HepG2 (cell line): ENCODE measurements at regions not wholly inside any gene's neighbourhood (a gene's known extent, or its start where the extent isn't known, plus 50 kb on each side); places are given as distances from the start of the nearest gene placed in this dataset.
A peak's percentile ranks its signal among the peaks of the same experiment; 100 is the strongest.

Source experiments
- ATAC-seq: fragments of 200-7000 bp; cut with Tn5 transposase; 3 replicates; pipeline ENCODE4 v1.9.1; 2020; ENCODE audit warnings: mild to moderate bottlenecking, moderate library complexity
- BruUV-seq: library from RNA; stranded (reverse); fragments of 400-500 nt; replicated peaks from 2 replicates; lab custom pipeline; 2021; lab: Mats Ljungman, UMichigan
- CTCF ChIA-PET: fragments of 300-600 bp; formaldehyde crosslinking; extraction: SDS; loops from one replicate; lab custom pipeline; 2021; ENCODE audit warnings: low total read pairs, inconsistent platforms, low intra/inter-chr PET ratio; lab: Yijun Ruan, JAX
- POLR2A ChIA-PET: fragments of 350-600 bp; sonication (Branson Sonifier 250); formaldehyde crosslinking; loops from one replicate; lab custom pipeline; 2020; ENCODE audit warnings: antibody characterized with exemption, inconsistent platforms; lab: Yijun Ruan, JAX
- DNase-seq: peaks from one replicate; pipeline ENCODE4 v3.0.0-alpha.2; 2015; ENCODE audit warnings: low spot score
- FAIRE-seq: peaks from 3 replicates; lab custom pipeline; 2011; peaks lifted over from hg19 to GRCh38; lab: Jason Lieb, UNC
- H2AFZ ChIP-seq: one replicate; pipeline ENCODE4 v1.6.1; 2011; ENCODE audit warnings: low read length, inconsistent platforms
- H3K27ac ChIP-seq: fragments of 300-600 bp; 3 replicates; pipeline ENCODE4 v1.8.0; 2011; ENCODE audit warnings: mixed run types, mild to moderate bottlenecking, mixed read lengths, low read length, inconsistent platforms; ENCODE audit not compliant: insufficient read depth; ENCODE audit errors: extremely low read length
- H3K27me3 ChIP-seq, 2 experiments: fragments of 200-600 bp in 1 of 2; 2 replicates in 1 of 2; 3 replicates in 1 of 2; pipeline versions ENCODE4 v1.6.0 to v1.8.0; 2011; ENCODE audit warnings: low read length in 2 of 2, mild to moderate bottlenecking in 2 of 2, moderate library complexity in 2 of 2, inconsistent platforms in 1 of 2; ENCODE audit not compliant: insufficient read depth in 2 of 2, control insufficient read depth in 1 of 2
- H3K36me3 ChIP-seq, 2 experiments: fragments of 200-600 bp in 1 of 2; replicated peaks in 1 of 2; 2 replicates in 1 of 2; 3 replicates in 1 of 2; pipeline versions ENCODE4 v1.5.1 to v1.8.0; 2011; ENCODE audit warnings: low read length in 2 of 2, inconsistent platforms in 1 of 2; ENCODE audit not compliant: insufficient read depth in 2 of 2, control insufficient read depth in 1 of 2
- H3K4me1 ChIP-seq: 2 replicates; pipeline ENCODE4 v1.5.1; 2012; ENCODE audit warnings: low read length, inconsistent platforms; ENCODE audit not compliant: insufficient read depth
- H3K4me2 ChIP-seq: 2 replicates; pipeline ENCODE4 v1.6.0; 2011; ENCODE audit warnings: low read depth, low read length, inconsistent platforms
- H3K4me3 ChIP-seq, 3 experiments: fragments of 200-600 bp in 1 of 3; sonication (generic), shearing (Covaris generic) in 1 of 3; replicated peaks in 1 of 3; 2 replicates each; pipeline ENCODE4 v1.5.1; 2011 to 2016; ENCODE audit warnings: low read length in 3 of 3, inconsistent platforms in 2 of 3, low read depth in 2 of 3, mild to moderate bottlenecking in 2 of 3, control low read depth in 1 of 3, mixed read lengths in 1 of 3; ENCODE audit not compliant: insufficient read depth in 1 of 3
- H3K79me2 ChIP-seq: one replicate; pipeline ENCODE4 v1.6.1; 2011; ENCODE audit warnings: low read length, inconsistent platforms; ENCODE audit not compliant: insufficient read depth
- H3K9ac ChIP-seq: 2 replicates; pipeline ENCODE4 v1.6.0; 2011; ENCODE audit warnings: mild to moderate bottlenecking, low read depth, low read length, inconsistent platforms; ENCODE audit not compliant: insufficient read depth
- H3K9me3 ChIP-seq: 2 replicates; pipeline ENCODE4 v1.5.1; 2012; ENCODE audit warnings: mild to moderate bottlenecking, low read length
- H4K20me1 ChIP-seq: 2 replicates; pipeline ENCODE4 v1.6.0; 2011; ENCODE audit warnings: inconsistent platforms, mild to moderate bottlenecking, low read length, moderate library complexity; ENCODE audit not compliant: insufficient read depth
- AKAP8 ChIP-seq: sonication (generic); formaldehyde crosslinking; IDR thresholded peaks from 2 replicates; pipeline ENCODE4 v1.5.1; 2020; ENCODE audit warnings: mild to moderate bottlenecking, missing genetic modification reagents
- CTCF ChIP-seq: sonication (generic); formaldehyde crosslinking; IDR thresholded peaks from 2 replicates; pipeline ENCODE4 v1.5.0; 2020; ENCODE audit warnings: mild to moderate bottlenecking, missing genetic modification reagents, moderate library complexity
- FOXK2 ChIP-seq: fragments of 450-650 bp; IDR thresholded peaks from 2 replicates; pipeline ENCODE4 v1.6.1; 2016
- GATAD2A ChIP-seq: IDR thresholded peaks from 2 replicates; pipeline ENCODE4 v1.6.1; 2016
- GLMP ChIP-seq: sonication (generic); formaldehyde crosslinking; IDR thresholded peaks from 2 replicates; pipeline ENCODE4 v1.9.0; 2021; ENCODE audit warnings: missing genetic modification reagents, mild to moderate bottlenecking, borderline replicate concordance
- RAD21 ChIP-seq: fragments of 450-650 bp; formaldehyde crosslinking; IDR thresholded peaks from 2 replicates; pipeline ENCODE4 v1.5.0; 2020; ENCODE audit warnings: mild to moderate bottlenecking
- SMC3 ChIP-seq: IDR thresholded peaks from 2 replicates; pipeline ENCODE4 v1.6.1; 2011; ENCODE audit warnings: low read length, improper control_type of control experiment
- STAG1 ChIP-seq: sonication (generic); formaldehyde crosslinking; IDR thresholded peaks from 2 replicates; pipeline ENCODE4 v1.4.0; 2020; ENCODE audit warnings: missing genetic modification reagents
- TERF1 ChIP-seq: sonication (generic); formaldehyde crosslinking; IDR thresholded peaks from 2 replicates; pipeline ENCODE4 v1.8.0; 2022; ENCODE audit warnings: mild to moderate bottlenecking, missing genetic modification reagents, moderate library complexity
- THAP11 ChIP-seq: IDR thresholded peaks from 2 replicates; pipeline ENCODE4 v1.6.1; 2016; ENCODE audit warnings: missing biosample characterization, missing genetic modification reagents
- THAP7 ChIP-seq: sonication (generic); formaldehyde crosslinking; IDR thresholded peaks from 2 replicates; pipeline ENCODE4 v1.8.1; 2023; ENCODE audit warnings: mild to moderate bottlenecking, missing genetic modification reagents
- ZNF816 ChIP-seq: sonication (generic); formaldehyde crosslinking; IDR thresholded peaks from 2 replicates; pipeline ENCODE4 v1.8.0; 2022; ENCODE audit warnings: missing genetic modification reagents, mild to moderate bottlenecking, borderline replicate concordance
- ZNF879 ChIP-seq: sonication (generic); formaldehyde crosslinking; IDR thresholded peaks from 2 replicates; pipeline ENCODE4 v1.8.1; 2023; ENCODE audit warnings: missing genetic modification reagents
- ZXDC ChIP-seq: sonication (generic); formaldehyde crosslinking; IDR thresholded peaks from 2 replicates; pipeline ENCODE4 v1.5.0; 2020; ENCODE audit warnings: mild to moderate bottlenecking, missing genetic modification reagents
- WGBS: methylation state at CpG from one replicate; pipeline ENCODE4 v1.1.6; 2017; ENCODE audit warnings: low lambda C conversion rate; 5-methylcytosine and 5-hydroxymethylcytosine counted together
- in situ Hi-C: cut with HindIII; loops from 2 replicates; pipeline ENCODE4 v1.10.0; 2017; ENCODE audit warnings: low pct_unique_long_range_greater_than_20kb; ENCODE audit not compliant: extremely low pct_ligation_motif_present
- intact Hi-C: fragments of 100-400 bp; cut with micrococcal nuclease; formaldehyde crosslinking; loops from one replicate; pipeline ENCODE4 v1.10.0; 2022; ENCODE audit not compliant: unreplicated experiment

- ATAC-seq (peak; percentile 70), FAIRE-seq (no peak)
- POLR2A ChIA-PET: no interaction called here
Observed at GRCh38 chr2:198314559-198315153, 510.3 kb downstream of the PLCL1 start.

More at GRCh38 chr2:198314559-198315153, 510.3 kb downstream of the PLCL1 start:
- H3K27ac ChIP-seq: no peak overlapping the region
- H4K20me1 ChIP-seq: no peaks in the 10 kb centered on the region
- under 1% methylated on average over 8 of the region's 8 CpGs for WGBS
- no peak overlapping the region for H3K4me2 ChIP-seq
- H3K36me3 ChIP-seq: no peaks in the 10 kb centered on the region
- 0 out of 5 replicates have a peak, but pooled peaks cover 2 to 7% of the 10 kb centered on the region in 2 experiments for H3K27me3 ChIP-seq
- no peak overlapping the region for H3K4me3 ChIP-seq
- H3K9ac ChIP-seq: no peak overlapping the region
- no peaks in the 10 kb centered on the region for H3K9me3 ChIP-seq
- H3K79me2 ChIP-seq: no peaks in the 10 kb centered on the region
- intact Hi-C loops: loop anchor here (1.0 to 2.0 kb wide), 2 partner anchors 1172 to 1424 kb away; no protein-coding TSS in a partner anchor
- DNase-seq: peak; percentile 39
- no TSS peak for BruUV-seq
- no peak overlapping the region for H2AFZ ChIP-seq
- TF ChIP-seq GATAD2A (no peak), RAD21 (peak; percentile 41; the same call in 1 of the 2 replicates), ZXDC (no peak), FOXK2 (no peak), ZNF816 (CRISPR knock-in tag) (0 out of 2 replicates have a peak, but pooled peaks have one; percentile 32), SMC3 (peak; percentile 50), TERF1 (CRISPR knock-in tag) (no peak), AKAP8 (CRISPR knock-in tag) (no peak), STAG1 (CRISPR knock-in tag) (peak; percentile 80), THAP11 (CRISPR knock-in tag) (no peak), ZNF879 (CRISPR knock-in tag) (no peak), THAP7 (CRISPR knock-in tag) (no peak), GLMP (CRISPR knock-in tag) (no peak), CTCF (peak; percentile 73)
- TF ChIP-seq, all 625 proteins: peak for 5
- CTCF ChIA-PET: interaction anchor here (0.6 to 2.1 kb wide), 5 partner anchors 1149 to 1425 kb away, joined by 3 to 6 read pairs (median 4); no protein-coding TSS in a partner anchor
- in situ Hi-C loops: loop anchor here (5.0 to 10.0 kb wide), 2 partner anchors 1168 to 1420 kb away; no protein-coding TSS in a partner anchor
- H3K4me1 ChIP-seq: peaks cover 16% of the 10 kb centered on the region
